ENCODE measurements at regions not wholly inside any gene's neighbourhood (a gene's known extent, or its start where the extent isn't known, plus 50 kb on each side); places are given as distances from the start of the nearest gene placed in this dataset.

DNA sequence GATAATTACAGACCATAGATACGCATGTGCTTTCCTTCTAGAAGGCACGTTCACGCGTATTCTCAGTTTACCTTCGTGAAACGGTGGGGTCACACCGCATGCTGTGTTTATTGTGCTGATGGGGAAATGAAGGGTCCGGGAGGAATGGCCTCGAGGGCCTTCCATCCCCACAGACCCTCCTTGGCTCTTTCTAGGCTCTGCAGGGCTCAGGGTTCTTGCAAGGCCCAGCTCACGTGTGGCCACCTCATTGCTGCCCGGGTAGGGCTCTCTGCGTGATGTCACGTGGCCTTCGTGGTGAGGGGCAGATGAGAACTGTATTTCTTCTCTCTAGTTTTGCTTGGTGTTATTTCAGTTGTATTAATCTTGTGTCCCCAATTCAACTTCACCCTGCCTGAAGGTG, 133.5 kb upstream of the ALKAL2 start:
- ATAC-seq (ENCODE audit: insufficient read depth, low read depth) (no peak), DNase-seq (no peak)
- Histone ChIP-seq H4K20me1 (ENCODE audit: insufficient read depth, low read length) (no peaks in the 10 kb centered on the region), H3K4me1 (ENCODE audit: insufficient read depth, low read length) (no peaks in the 10 kb centered on the region), H3K9ac (ENCODE audit: low read depth, low read length) (no peak overlapping the region), H3K9me3 (ENCODE audit: insufficient read depth, low read length, severe bottlenecking) (no peaks in the 10 kb centered on the region), H3K4me3 (ENCODE audit: low read depth in 1 of 2, low read length in 2 of 2) (no peak overlapping the region), H3K27ac (ENCODE audit: low read length) (no peak overlapping the region), H3K27me3 (ENCODE audit: insufficient read depth, low read length, poor library complexity) (no peaks in the 10 kb centered on the region), H3K36me3 (ENCODE audit: insufficient read depth, low read length) (no peaks in the 10 kb centered on the region), H2AFZ (ENCODE audit: low read depth, low read length) (no peak overlapping the region), H3K4me2 (ENCODE audit: insufficient read depth, low read length) (no peak overlapping the region), H3K79me2 (ENCODE audit: insufficient read depth, low read length) (no peaks in the 10 kb centered on the region)
- TF ChIP-seq, protein P1, sequence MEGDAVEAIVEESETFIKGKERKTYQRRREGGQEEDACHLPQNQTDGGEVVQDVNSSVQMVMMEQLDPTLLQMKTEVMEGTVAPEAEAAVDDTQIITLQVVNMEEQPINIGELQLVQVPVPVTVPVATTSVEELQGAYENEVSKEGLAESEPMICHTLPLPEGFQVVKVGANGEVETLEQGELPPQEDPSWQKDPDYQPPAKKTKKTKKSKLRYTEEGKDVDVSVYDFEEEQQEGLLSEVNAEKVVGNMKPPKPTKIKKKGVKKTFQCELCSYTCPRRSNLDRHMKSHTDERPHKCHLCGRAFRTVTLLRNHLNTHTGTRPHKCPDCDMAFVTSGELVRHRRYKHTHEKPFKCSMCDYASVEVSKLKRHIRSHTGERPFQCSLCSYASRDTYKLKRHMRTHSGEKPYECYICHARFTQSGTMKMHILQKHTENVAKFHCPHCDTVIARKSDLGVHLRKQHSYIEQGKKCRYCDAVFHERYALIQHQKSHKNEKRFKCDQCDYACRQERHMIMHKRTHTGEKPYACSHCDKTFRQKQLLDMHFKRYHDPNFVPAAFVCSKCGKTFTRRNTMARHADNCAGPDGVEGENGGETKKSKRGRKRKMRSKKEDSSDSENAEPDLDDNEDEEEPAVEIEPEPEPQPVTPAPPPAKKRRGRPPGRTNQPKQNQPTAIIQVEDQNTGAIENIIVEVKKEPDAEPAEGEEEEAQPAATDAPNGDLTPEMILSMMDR (IDR thresholded peaks at IDR 0.05; ENCODE audit: borderline replicate concordance, extremely low read depth, low read length, poor library complexity, severe bottlenecking) = no peak
- TF ChIP-seq EZH2 (IDR thresholded peaks at IDR 0.05; ENCODE audit: borderline replicate concordance, low read depth, low read length, severe bottlenecking) = no peak

DNA sequence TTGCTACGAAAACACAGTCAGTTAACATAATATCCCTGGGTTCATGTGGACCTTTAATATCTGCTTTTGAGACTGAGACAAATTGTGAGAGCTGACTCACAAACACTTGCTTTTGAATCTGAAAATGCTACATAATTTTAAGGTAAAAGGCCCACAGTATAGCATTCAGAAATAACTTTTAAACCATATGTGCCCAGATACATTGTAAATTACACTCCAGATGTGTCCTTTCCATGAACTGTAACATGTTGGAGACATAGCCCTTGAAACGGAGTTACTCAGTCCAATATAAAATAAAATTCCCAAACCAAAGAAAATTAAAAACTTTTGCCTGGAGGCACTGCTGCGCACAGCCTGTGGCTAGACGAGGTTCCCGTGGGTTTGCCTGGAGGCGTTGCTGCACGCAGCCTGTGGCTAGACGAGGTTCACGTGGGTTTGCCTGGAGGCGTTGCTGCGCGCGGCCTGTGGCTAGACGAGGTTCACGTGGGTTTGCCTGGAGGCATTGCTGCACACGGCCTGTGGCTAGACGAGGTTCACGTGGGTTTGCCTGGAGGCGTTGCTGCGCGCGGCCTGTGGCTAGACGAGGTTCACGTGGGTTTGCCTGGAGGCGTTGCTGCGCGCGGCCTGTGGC, 131.9 kb upstream of the ALKAL2 start:
- no peak overlapping the region for H3K4me3 ChIP-seq (ENCODE audit: low read depth in 1 of 2, low read length in 2 of 2)
- no peak for TF ChIP-seq EZH2 (IDR thresholded peaks at IDR 0.05; ENCODE audit: borderline replicate concordance, low read depth, low read length, severe bottlenecking)
- no peaks in the 10 kb centered on the region for H3K4me1 ChIP-seq (ENCODE audit: insufficient read depth, low read length)
- peaks cover 4% of the 10 kb centered on the region for H3K27me3 ChIP-seq (ENCODE audit: insufficient read depth, low read length, poor library complexity)
- H3K4me2 ChIP-seq (ENCODE audit: insufficient read depth, low read length) = no peak overlapping the region
- no peaks in the 10 kb centered on the region for H4K20me1 ChIP-seq (ENCODE audit: insufficient read depth, low read length)
- H3K9ac ChIP-seq (ENCODE audit: low read depth, low read length) = no peak overlapping the region
- no peaks in the 10 kb centered on the region for H3K79me2 ChIP-seq (ENCODE audit: insufficient read depth, low read length)
- no peaks in the 10 kb centered on the region for H3K9me3 ChIP-seq (ENCODE audit: insufficient read depth, low read length, severe bottlenecking)
- no peak overlapping the region for H2AFZ ChIP-seq (ENCODE audit: low read depth, low read length)
- no peak for ATAC-seq (ENCODE audit: insufficient read depth, low read depth)
- H3K36me3 ChIP-seq (ENCODE audit: insufficient read depth, low read length) = no peaks in the 10 kb centered on the region
- no peak for DNase-seq
- no peak overlapping the region for H3K27ac ChIP-seq (ENCODE audit: low read length)

DNA sequence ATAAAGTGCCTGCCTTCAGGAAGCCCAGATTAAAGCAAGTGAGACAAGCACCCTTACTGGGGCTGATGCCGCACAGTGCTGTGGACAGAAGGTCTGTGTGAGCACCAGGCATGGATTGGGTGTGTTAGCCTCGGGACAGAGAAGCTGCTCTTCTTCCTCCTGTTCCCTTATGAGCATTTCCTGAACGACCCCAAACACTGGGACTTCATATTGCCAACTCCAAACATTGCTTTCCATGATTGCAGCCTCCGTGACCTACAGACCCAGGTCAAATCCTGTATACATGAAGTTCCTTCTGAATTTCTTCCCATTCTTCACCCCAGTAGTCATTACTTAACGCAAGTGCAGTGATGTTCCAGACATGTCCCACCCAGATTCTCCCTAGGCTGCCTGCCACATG, 129.8 kb upstream of the ALKAL2 start:
- no peaks in the 10 kb centered on the region for H3K9me3 ChIP-seq (ENCODE audit: insufficient read depth, low read length, severe bottlenecking)
- H3K4me3 ChIP-seq (ENCODE audit: low read depth in 1 of 2, low read length in 2 of 2) = no peak overlapping the region
- ATAC-seq (ENCODE audit: insufficient read depth, low read depth) (no peak), DNase-seq (no peak)
- no peak overlapping the region for H2AFZ ChIP-seq (ENCODE audit: low read depth, low read length)
- no peak overlapping the region for H3K27ac ChIP-seq (ENCODE audit: low read length)
- TF ChIP-seq, protein P1 (IDR thresholded peaks at IDR 0.05; ENCODE audit: borderline replicate concordance, extremely low read depth, low read length, poor library complexity, severe bottlenecking) = no peak
- no peak for TF ChIP-seq EZH2 (IDR thresholded peaks at IDR 0.05; ENCODE audit: borderline replicate concordance, low read depth, low read length, severe bottlenecking)
- no peaks in the 10 kb centered on the region for H3K4me1 ChIP-seq (ENCODE audit: insufficient read depth, low read length)
- H4K20me1 ChIP-seq (ENCODE audit: insufficient read depth, low read length) = no peaks in the 10 kb centered on the region
- H3K4me2 ChIP-seq (ENCODE audit: insufficient read depth, low read length) = no peak overlapping the region
- no peaks in the 10 kb centered on the region for H3K36me3 ChIP-seq (ENCODE audit: insufficient read depth, low read length)
- H3K79me2 ChIP-seq (ENCODE audit: insufficient read depth, low read length) = no peaks in the 10 kb centered on the region
- peaks cover 6% of the 10 kb centered on the region for H3K27me3 ChIP-seq (ENCODE audit: insufficient read depth, low read length, poor library complexity)
- no peak overlapping the region for H3K9ac ChIP-seq (ENCODE audit: low read depth, low read length)

DNA sequence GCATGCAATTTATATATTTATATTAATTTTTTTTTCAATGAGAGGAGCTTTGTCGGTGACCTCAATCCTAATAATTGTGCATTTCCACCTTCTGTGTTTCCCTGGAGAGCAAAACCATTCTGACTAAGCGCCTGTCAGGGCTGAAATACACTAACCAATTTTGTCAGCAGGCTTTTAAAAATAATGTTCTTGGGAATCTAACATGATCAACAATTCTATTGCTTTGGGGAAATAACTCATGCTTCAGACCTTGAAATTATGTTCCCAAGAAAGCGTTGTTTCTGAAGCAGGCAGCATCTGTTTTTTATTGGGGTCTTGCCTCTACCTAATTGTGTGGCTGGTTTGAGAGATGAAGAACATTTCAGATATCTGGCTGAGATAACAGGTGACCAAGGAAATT, 129.1 kb upstream of the ALKAL2 start:
- H3K27ac ChIP-seq (ENCODE audit: low read length) = no peak overlapping the region
- no peaks in the 10 kb centered on the region for H3K79me2 ChIP-seq (ENCODE audit: insufficient read depth, low read length)
- no peaks in the 10 kb centered on the region for H4K20me1 ChIP-seq (ENCODE audit: insufficient read depth, low read length)
- DNase-seq (no peak), ATAC-seq (ENCODE audit: insufficient read depth, low read depth) (no peak)
- no peak overlapping the region for H3K4me2 ChIP-seq (ENCODE audit: insufficient read depth, low read length)
- H3K36me3 ChIP-seq (ENCODE audit: insufficient read depth, low read length) = no peaks in the 10 kb centered on the region
- peaks cover 6% of the 10 kb centered on the region for H3K27me3 ChIP-seq (ENCODE audit: insufficient read depth, low read length, poor library complexity)
- no peak overlapping the region for H3K9ac ChIP-seq (ENCODE audit: low read depth, low read length)
- H2AFZ ChIP-seq (ENCODE audit: low read depth, low read length) = no peak overlapping the region
- H3K4me3 ChIP-seq (ENCODE audit: low read depth in 1 of 2, low read length in 2 of 2) = no peak overlapping the region
- H3K4me1 ChIP-seq (ENCODE audit: insufficient read depth, low read length) = no peaks in the 10 kb centered on the region
- H3K9me3 ChIP-seq (ENCODE audit: insufficient read depth, low read length, severe bottlenecking) = no peaks in the 10 kb centered on the region
- TF ChIP-seq, protein P1 (IDR thresholded peaks at IDR 0.05; ENCODE audit: borderline replicate concordance, extremely low read depth, low read length, poor library complexity, severe bottlenecking) = no peak
- TF ChIP-seq EZH2 (IDR thresholded peaks at IDR 0.05; ENCODE audit: borderline replicate concordance, low read depth, low read length, severe bottlenecking) = no peak
